ENCODE measurements at regions not wholly inside any gene's neighbourhood (a gene's known extent, or its start where the extent isn't known, plus 50 kb on each side); places are given as distances from the start of the nearest gene placed in this dataset.

DNA sequence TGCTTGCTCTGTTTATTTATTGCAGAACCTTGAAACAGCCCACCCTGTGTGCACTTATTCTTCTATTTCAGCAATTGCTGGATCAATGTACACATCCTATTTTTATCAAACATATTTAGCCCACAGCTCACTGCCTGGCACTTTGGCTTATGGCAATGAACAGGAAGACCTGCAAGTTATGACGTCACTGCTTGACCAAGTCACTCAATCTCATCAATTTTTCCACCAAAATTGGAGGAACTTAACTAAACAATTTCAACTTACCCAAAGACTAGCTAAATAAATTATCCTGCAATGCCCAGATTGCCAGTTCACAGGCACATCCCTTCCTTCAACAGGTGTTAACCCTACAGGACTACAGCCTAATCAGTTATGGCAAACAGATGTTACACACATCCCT is 89.3 kb downstream of the FSCB start:
- no peak for TF ChIP-seq EZH2phosphoT487 (IDR thresholded peaks at IDR 0.05; ENCODE audit: borderline replicate concordance, low read length)
- TF ChIP-seq, protein P1, sequence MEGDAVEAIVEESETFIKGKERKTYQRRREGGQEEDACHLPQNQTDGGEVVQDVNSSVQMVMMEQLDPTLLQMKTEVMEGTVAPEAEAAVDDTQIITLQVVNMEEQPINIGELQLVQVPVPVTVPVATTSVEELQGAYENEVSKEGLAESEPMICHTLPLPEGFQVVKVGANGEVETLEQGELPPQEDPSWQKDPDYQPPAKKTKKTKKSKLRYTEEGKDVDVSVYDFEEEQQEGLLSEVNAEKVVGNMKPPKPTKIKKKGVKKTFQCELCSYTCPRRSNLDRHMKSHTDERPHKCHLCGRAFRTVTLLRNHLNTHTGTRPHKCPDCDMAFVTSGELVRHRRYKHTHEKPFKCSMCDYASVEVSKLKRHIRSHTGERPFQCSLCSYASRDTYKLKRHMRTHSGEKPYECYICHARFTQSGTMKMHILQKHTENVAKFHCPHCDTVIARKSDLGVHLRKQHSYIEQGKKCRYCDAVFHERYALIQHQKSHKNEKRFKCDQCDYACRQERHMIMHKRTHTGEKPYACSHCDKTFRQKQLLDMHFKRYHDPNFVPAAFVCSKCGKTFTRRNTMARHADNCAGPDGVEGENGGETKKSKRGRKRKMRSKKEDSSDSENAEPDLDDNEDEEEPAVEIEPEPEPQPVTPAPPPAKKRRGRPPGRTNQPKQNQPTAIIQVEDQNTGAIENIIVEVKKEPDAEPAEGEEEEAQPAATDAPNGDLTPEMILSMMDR (conservative IDR thresholded peaks at IDR 0.05; ENCODE audit: low read depth, low read length), result no peak
- TF ChIP-seq EZH2 (IDR thresholded peaks at IDR 0.05; ENCODE audit: low read length, unreplicated experiment), result no peak

Measured in PC-3 (cell line).